Lower leg skin (tissue), 3 donors: ENCODE measurements at regions not wholly inside any gene's neighbourhood (a gene's known extent, or its start where the extent isn't known, plus 50 kb on each side); places are given as distances from the start of the nearest gene placed in this dataset.

ENCODE experiments used
- CTCF ChIP-seq, 3 donors: fragments of 450-650 bp; IDR thresholded peaks; one replicate each; pipeline ENCODE4 v1.5.1; 2016; ENCODE audit warnings: antibody characterized with exemption in 3 of 3, mild to moderate bottlenecking in 3 of 3, moderate library complexity in 2 of 3
- POLR2A ChIP-seq, 2 donors: fragments of 450-650 bp; IDR thresholded peaks; one replicate each; pipeline ENCODE4 v1.6.1; 2016 to 2017; ENCODE audit warnings: antibody characterized with exemption in 2 of 2, mild to moderate bottlenecking in 1 of 2, moderate library complexity in 1 of 2

DNA sequence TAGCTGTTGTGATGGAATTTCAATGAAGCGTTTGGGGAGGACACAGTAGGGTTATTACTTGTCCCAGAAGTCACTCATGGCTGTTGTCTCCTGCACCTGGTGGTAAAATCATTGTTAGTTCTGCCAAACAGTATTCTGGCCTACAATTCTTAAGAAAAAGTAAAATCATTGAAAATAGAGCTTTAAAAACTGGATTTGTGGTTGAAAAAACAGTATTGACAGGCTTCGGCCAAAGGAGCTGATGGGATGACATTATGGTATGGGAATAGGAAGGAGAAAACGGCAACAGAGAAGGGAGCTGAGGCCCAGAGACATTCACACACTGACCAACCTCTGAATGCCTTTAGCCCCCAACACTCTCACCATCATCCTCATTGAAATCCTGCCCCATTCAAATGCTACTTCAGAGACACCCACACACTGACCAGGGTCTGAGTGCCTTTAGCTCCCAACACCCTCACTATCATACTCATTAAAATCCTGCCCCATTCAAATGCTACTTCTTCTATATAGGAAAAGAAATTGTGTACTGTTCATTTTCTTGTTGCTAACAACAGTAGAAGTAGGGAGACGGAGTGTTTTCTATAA lies 114.1 kb upstream of the OSR1 start:
- no peak for TF ChIP-seq CTCF (IDR thresholded peaks at IDR 0.05)
- no peak for TF ChIP-seq POLR2A (IDR thresholded peaks at IDR 0.05)
